ENCODE measurements at regions not wholly inside any gene's neighbourhood (a gene's known extent, or its start where the extent isn't known, plus 50 kb on each side); places are given as distances from the start of the nearest gene placed in this dataset.

- Histone ChIP-seq H2AK5ac (ENCODE audit: low read depth, low read length) (no peak overlapping the region), H3K9me3 (ENCODE audit: insufficient read depth in 2 of 2, low read depth in 1 of 2, low read length in 1 of 2) (no peaks in the 10 kb centered on the region), H2BK120ac (replicated peaks; ENCODE audit: low read depth, low read length) (no peak overlapping the region), H3K23me2 (ENCODE audit: low read depth, low read length) (no peaks in the 10 kb centered on the region), H3K79me2 (ENCODE audit: control insufficient read depth in 1 of 2, insufficient read depth in 2 of 2, low read length in 2 of 2) (no peaks in the 10 kb centered on the region), H4K20me1 (replicated peaks in 1 of 2; ENCODE audit: control insufficient read depth in 1 of 2, insufficient read depth in 2 of 2, low read length in 2 of 2) (no peaks in the 10 kb centered on the region), H3K23ac (ENCODE audit: insufficient read length) (no peak overlapping the region), H3K18ac (ENCODE audit: extremely low read depth, low read length) (no peak overlapping the region), H2BK15ac (ENCODE audit: low read length) (no peak overlapping the region), H3K79me1 (ENCODE audit: low read depth, low read length) (no peaks in the 10 kb centered on the region), H3K14ac (ENCODE audit: insufficient read length) (no peak overlapping the region), H3K27ac (ENCODE audit: low read depth, low read length) (no peak overlapping the region), H3K4me2 (ENCODE audit: insufficient read depth in 1 of 2, low read depth in 2 of 2, low read length in 2 of 2) (no peak overlapping the region), H4K5ac (ENCODE audit: insufficient read length, low read depth, low read length) (no peak overlapping the region), H4K8ac (ENCODE audit: extremely low read depth, insufficient read depth, low read length) (no peak overlapping the region), H2BK20ac (ENCODE audit: low read length) (no peak overlapping the region), H2BK12ac (ENCODE audit: low read depth, low read length) (no peak overlapping the region), H3K4me3 (ENCODE audit: extremely low read depth in 1 of 4, insufficient read depth in 2 of 4, low read depth in 3 of 4, low read length in 4 of 4) (no peak overlapping the region), H2BK5ac (ENCODE audit: low read depth, low read length) (no peak overlapping the region), H3K9ac (replicated peaks in 1 of 4; ENCODE audit: extremely low read depth in 1 of 4, low read depth in 3 of 4, low read length in 3 of 4) (no peak overlapping the region), H3K36me3 (ENCODE audit: control insufficient read depth in 2 of 4, insufficient read depth in 4 of 4, low read length in 3 of 4) (no peaks in the 10 kb centered on the region), H3K56ac (replicated peaks; ENCODE audit: insufficient read length, low read depth, low read length) (no peak overlapping the region), H4K91ac (replicated peaks; ENCODE audit: insufficient read length, low read length) (no peak overlapping the region), H3K4ac (replicated peaks; ENCODE audit: insufficient read length, low read depth, low read length) (no peak overlapping the region), H2AFZ (ENCODE audit: low read length) (no peak overlapping the region), H3K27me3 (replicated peaks in 1 of 4; ENCODE audit: control insufficient read depth in 3 of 4, extremely low read depth in 1 of 4, insufficient read depth in 3 of 4, low read length in 3 of 4) (no peaks in the 10 kb centered on the region), H3K4me1 (replicated peaks in 1 of 4; ENCODE audit: control insufficient read depth in 3 of 4, insufficient read depth in 4 of 4, low read length in 3 of 4) (no peaks in the 10 kb centered on the region)
- WGBS, 2 experiments (ENCODE audit: extremely low coverage in 1 of 2, insufficient coverage in 1 of 2, insufficient read length in 1 of 2, insufficient replicate concordance in 2 of 2, low coverage in 1 of 2, low lambda C conversion rate in 2 of 2, missing lambda C conversion rate in 1 of 2): 90% methylated on average over 1 of the region's 1 CpG; no CpG with 5 or more reads in 1 of the 2 experiments
- DNase-seq (ENCODE audit: low read depth in 1 of 2, low spot score in 2 of 2) (no peak), FAIRE-seq (no peak)
- TF ChIP-seq HDAC2 (IDR thresholded peaks at IDR 0.05; ENCODE audit: borderline replicate concordance in 1 of 2, low read depth in 2 of 2, low read length in 2 of 2) (no peak), ZNF274 (IDR thresholded peaks at IDR 0.05; ENCODE audit: borderline replicate concordance, extremely low read depth, low read length) (no peak), EP300 (IDR thresholded peaks at IDR 0.05; ENCODE audit: borderline replicate concordance in 1 of 2, low read depth in 2 of 2, low read length in 2 of 2) (no peak), MAX (IDR thresholded peaks at IDR 0.05) (no peak), EGR1 (IDR thresholded peaks at IDR 0.05; ENCODE audit: borderline replicate concordance, low read depth, low read length) (no peak), CTCF (IDR thresholded peaks at IDR 0.05; ENCODE audit: control extremely low read depth in 1 of 3, insufficient read depth in 1 of 3, low read depth in 1 of 3, low read length in 3 of 3) (no peak)
- ChIA-PET POLR2A (ENCODE audit: partially characterized antibody) (no interaction called here), CTCF (ENCODE audit: partially characterized antibody) (interaction anchor here (1.2 kb wide), 1 partner anchor 28 kb away, joined by 3 read pairs; no protein-coding TSS in a partner anchor)
These were observed 151.6 kb upstream of the LRATD1 start for GRCh38 chr2:14480906-14481305.

Data from H1 (cell line).